Lower lobe of right lung (tissue), 2 donors: ENCODE measurements at regions not wholly inside any gene's neighbourhood (a gene's known extent, or its start where the extent isn't known, plus 50 kb on each side); places are given as distances from the start of the nearest gene placed in this dataset.

ENCODE experiments used
- ATAC-seq, 2 donors: fragments of 200-7000 bp; cut with Tn5 transposase; one replicate each; pipeline ENCODE4 v1.9.1; 2020 to 2022; ENCODE audit warnings: mild to moderate bottlenecking in 2 of 2, moderate library complexity in 2 of 2
- DNase-seq: peaks from one replicate; pipeline ENCODE4 v3.0.0-alpha.2; 2020
- H3K27ac ChIP-seq: fragments of 200-600 bp; one replicate; pipeline ENCODE4 v1.8.0; 2022
- H3K27me3 ChIP-seq: fragments of 200-600 bp; one replicate; pipeline ENCODE4 v1.8.0; 2022; ENCODE audit warnings: low read depth
- H3K36me3 ChIP-seq: fragments of 200-600 bp; one replicate; pipeline ENCODE4 v1.8.0; 2022; ENCODE audit warnings: mild to moderate bottlenecking
- H3K4me1 ChIP-seq: fragments of 200-600 bp; one replicate; pipeline ENCODE4 v1.8.0; 2022
- H3K4me3 ChIP-seq: fragments of 200-600 bp; one replicate; pipeline ENCODE4 v1.8.0; 2022; ENCODE audit warnings: mild to moderate bottlenecking
- H3K9me3 ChIP-seq: fragments of 200-600 bp; one replicate; pipeline ENCODE4 v1.8.0; 2022
- intact Hi-C: fragments of 100-400 bp; cut with DNase I; formaldehyde crosslinking; loops from one replicate; pipeline ENCODE4 v1.11.0; 2022
- TF ChIP-seq, protein P1 (sequence below): fragments of 200-600 bp; IDR thresholded peaks from one replicate; pipeline ENCODE4 v1.8.0; 2022; ENCODE audit warnings: antibody characterized with exemption, mild to moderate bottlenecking
- donor health status: DM: no; HTN: yes; CAD: no; lungs with severe emphysema.

DNA sequence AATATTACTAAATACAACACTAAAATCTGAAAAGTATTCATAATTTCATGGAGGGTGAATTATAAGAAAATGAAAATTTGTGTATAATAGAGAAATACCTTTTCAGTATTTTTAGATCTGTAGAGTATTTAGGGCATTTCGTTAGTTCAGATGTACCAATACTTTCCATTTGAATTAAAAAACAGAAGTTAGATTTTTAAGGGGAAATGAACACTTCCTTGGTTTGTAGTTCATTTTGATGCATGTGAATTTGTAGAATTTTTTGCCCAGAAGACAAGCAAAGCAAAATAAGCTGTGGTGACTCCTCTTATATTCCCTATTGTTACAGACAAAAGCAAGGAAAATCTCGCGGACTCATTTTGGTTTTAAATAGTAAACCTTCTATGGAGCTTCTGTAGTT is 209.0 kb upstream of the RPS23 start:
- ATAC-seq (no peak), DNase-seq (no peak)
- Histone ChIP-seq H3K36me3 (no peaks in the 10 kb centered on the region), H3K4me3 (no peak overlapping the region), H3K9me3 (no peaks in the 10 kb centered on the region), H3K27ac (no peak overlapping the region), H3K4me1 (no peaks in the 10 kb centered on the region), H3K27me3 (no peaks in the 10 kb centered on the region)
- TF ChIP-seq, protein P1, sequence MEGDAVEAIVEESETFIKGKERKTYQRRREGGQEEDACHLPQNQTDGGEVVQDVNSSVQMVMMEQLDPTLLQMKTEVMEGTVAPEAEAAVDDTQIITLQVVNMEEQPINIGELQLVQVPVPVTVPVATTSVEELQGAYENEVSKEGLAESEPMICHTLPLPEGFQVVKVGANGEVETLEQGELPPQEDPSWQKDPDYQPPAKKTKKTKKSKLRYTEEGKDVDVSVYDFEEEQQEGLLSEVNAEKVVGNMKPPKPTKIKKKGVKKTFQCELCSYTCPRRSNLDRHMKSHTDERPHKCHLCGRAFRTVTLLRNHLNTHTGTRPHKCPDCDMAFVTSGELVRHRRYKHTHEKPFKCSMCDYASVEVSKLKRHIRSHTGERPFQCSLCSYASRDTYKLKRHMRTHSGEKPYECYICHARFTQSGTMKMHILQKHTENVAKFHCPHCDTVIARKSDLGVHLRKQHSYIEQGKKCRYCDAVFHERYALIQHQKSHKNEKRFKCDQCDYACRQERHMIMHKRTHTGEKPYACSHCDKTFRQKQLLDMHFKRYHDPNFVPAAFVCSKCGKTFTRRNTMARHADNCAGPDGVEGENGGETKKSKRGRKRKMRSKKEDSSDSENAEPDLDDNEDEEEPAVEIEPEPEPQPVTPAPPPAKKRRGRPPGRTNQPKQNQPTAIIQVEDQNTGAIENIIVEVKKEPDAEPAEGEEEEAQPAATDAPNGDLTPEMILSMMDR, result no peak
- intact Hi-C loops, result no loop called here

DNA sequence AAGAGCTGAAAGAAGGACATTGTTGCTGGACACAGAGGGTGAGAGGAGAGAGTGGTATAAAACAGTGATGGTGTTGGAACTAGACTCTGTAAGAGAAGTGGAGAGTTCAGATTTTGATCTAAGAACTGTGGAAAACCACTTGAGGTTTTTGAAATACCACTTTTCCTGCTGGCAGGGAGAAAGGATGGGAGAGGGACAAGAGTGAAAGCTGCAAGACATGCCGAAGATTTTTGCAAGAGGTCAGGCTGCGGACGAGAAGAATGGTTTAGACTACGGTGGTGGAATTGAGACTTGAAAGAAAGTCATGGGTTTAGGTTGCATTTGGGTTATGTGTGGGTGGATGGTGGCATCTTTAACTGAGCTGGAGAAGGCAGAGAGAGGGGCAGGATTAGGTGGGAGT is 202.2 kb upstream of the RPS23 start:
- H3K4me1 ChIP-seq, result no peaks in the 10 kb centered on the region
- DNase-seq (no peak), ATAC-seq (peak in 1 of 2 donors; percentile 9)
- TF ChIP-seq, protein P1, result no peak
- intact Hi-C loops, result no loop called here
- H3K9me3 ChIP-seq, result no peaks in the 10 kb centered on the region
- no peaks in the 10 kb centered on the region for H3K27me3 ChIP-seq
- no peaks in the 10 kb centered on the region for H3K36me3 ChIP-seq
- H3K4me3 ChIP-seq, result no peak overlapping the region
- H3K27ac ChIP-seq, result no peak overlapping the region

DNA sequence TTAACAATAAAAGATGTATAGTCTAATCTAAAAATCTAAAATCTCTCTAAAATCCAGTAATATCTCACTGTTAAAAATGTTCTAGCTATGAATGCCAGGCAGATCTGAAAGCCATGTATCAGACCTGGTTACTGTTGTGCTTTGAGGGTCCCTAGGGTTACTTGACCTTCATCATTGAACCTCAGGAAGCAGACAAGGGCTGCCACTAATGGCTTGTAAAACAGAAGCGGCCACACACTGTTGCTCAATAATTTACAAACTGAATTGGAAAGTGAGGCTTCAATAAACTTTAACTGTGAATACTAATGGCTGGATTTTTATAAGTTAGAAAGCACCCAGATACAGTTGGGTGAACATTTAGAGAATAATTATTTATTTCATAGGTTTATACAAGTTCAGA is 198.0 kb upstream of the RPS23 start:
- intact Hi-C loops, result no loop called here
- no peaks in the 10 kb centered on the region for H3K9me3 ChIP-seq
- DNase-seq, result no peak
- TF ChIP-seq, protein P1, result no peak
- no peak for ATAC-seq
- no peak overlapping the region for H3K4me3 ChIP-seq
- H3K36me3 ChIP-seq, result no peaks in the 10 kb centered on the region
- no peaks in the 10 kb centered on the region for H3K27me3 ChIP-seq
- H3K27ac ChIP-seq, result no peak overlapping the region
- H3K4me1 ChIP-seq, result no peaks in the 10 kb centered on the region

DNA sequence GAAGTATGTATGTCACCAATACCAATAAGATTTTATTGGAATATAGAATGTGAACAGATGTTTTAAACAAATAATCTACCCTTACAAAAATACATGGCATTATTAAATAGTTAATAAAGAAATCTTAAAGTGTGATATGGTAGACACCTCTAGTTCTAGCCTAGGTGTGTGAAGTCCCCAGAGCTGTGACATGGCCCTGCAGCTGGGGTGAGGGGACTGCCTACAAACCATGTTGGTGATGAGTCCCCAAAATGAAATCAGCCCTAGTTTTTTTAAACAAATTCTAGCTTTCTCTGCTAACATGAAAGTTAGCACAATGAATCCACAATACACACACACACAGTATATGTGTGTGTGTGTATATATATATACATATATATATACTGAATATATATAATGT is 195.1 kb upstream of the RPS23 start:
- TF ChIP-seq, protein P1, result no peak
- DNase-seq (no peak), ATAC-seq (no peak)
- H3K27me3 ChIP-seq, result no peaks in the 10 kb centered on the region
- no peak overlapping the region for H3K4me3 ChIP-seq
- intact Hi-C loops, result no loop called here
- H3K9me3 ChIP-seq, result no peaks in the 10 kb centered on the region
- no peaks in the 10 kb centered on the region for H3K4me1 ChIP-seq
- H3K27ac ChIP-seq, result no peak overlapping the region
- H3K36me3 ChIP-seq, result no peaks in the 10 kb centered on the region

DNA sequence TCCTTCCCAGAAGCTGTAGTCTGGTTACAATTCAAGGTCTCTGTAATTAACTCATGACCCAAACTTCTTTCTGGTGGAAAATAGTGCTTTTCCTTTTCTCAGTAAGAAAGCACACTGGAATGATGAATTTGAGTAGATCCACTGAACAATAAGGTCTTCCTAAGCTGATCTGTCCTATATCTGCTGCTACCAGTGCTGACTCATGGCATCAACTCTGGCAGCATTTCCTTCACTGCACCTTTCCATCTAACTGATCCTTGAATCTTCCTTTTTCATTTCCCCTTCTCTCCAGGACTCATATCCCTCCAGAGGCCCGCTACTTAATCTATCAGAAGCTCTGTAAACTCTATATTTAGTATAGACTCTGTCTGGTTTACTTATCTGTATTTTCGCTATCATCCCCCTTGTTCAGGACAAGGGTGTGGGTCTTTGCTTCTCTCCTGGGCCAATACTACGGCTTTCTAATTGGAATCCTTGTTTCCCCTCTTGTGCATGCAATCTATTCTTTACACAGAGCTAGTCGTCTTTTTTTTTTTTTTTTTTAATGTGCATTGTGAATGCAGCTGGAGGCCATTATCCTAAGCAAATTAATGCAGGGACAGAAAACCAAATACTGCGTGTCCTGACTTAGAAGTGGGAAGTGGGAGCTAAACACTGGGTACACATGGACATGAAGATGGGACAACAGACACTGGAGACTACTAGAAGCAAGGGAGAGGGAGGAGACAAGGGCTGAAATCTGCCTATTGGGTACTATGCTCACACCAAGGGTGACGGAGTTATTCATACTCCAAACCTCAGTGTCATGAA is 192.2 kb upstream of the RPS23 start:
- TF ChIP-seq, protein P1, result no peak
- Histone ChIP-seq H3K9me3 (no peaks in the 10 kb centered on the region), H3K27ac (no peak overlapping the region), H3K4me3 (no peak overlapping the region), H3K27me3 (no peaks in the 10 kb centered on the region), H3K4me1 (no peaks in the 10 kb centered on the region), H3K36me3 (no peaks in the 10 kb centered on the region)
- DNase-seq, result no peak
- intact Hi-C loops, result no loop called here
- ATAC-seq, result no peak
